ENCODE measurements at regions not wholly inside any gene's neighbourhood (a gene's known extent, or its start where the extent isn't known, plus 50 kb on each side); places are given as distances from the start of the nearest gene placed in this dataset.

DNA sequence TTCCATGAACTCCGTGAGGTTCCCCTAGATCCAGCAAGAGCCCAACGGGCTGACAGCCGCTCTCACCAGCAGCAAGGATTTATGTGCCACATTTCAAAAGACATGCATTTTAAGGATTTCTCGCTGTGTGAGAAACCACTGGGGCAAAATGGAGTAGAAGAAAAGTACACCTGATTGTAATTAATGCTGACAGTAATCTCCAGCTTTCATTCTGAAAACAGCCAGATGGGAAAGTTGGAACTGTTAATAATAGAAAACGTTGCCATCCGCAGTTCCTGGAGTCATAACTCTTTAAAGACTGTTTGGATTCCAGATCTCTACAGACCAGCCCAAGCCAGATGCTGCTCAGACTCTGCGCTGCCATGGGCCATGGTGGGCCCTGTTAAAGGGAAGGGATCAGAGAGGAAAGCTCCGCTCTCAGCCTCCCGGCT lies 216.9 kb upstream of the GLI3 start:
- H3K27me3 ChIP-seq (ENCODE audit: control insufficient read depth in 2 of 2, insufficient read depth in 2 of 2, low read length in 2 of 2) = peaks cover 0 to 4% of the 10 kb centered on the region in 2 experiments; a peak in 1 of 5 replicates
- H3K4me1 ChIP-seq (replicated peaks in 1 of 2; ENCODE audit: control insufficient read depth in 2 of 2, insufficient read depth in 2 of 2, low read length in 2 of 2) = no peaks in the 10 kb centered on the region
- no peak overlapping the region for H3K4me3 ChIP-seq
- no peak overlapping the region for H3K27ac ChIP-seq (ENCODE audit: extremely low read depth, low read depth, low read length)
- CTCF ChIA-PET (ENCODE audit: low intra/inter-chr PET ratio) = no interaction called here
- FAIRE-seq (no peak), DNase-seq (ENCODE audit: extremely low read depth in 1 of 4, low spot score in 3 of 4) (no peak), ATAC-seq (no peak)
- no TSS peak for BruUV-seq (replicated peaks)
- no peak overlapping the region for H2AFZ ChIP-seq (ENCODE audit: low read depth, low read length)
- no peak overlapping the region for H3K9ac ChIP-seq (ENCODE audit: insufficient read depth in 1 of 2, low read depth in 2 of 2, low read length in 2 of 2)
- in situ Hi-C loops (cut with MboI) (no loop called here), intact Hi-C loops (cut with micrococcal nuclease) (no loop called here)
- H3K9me3 ChIP-seq (replicated peaks; ENCODE audit: control insufficient read depth, insufficient read depth, low read depth, low read length) = no peaks in the 10 kb centered on the region
- H3K36me3 ChIP-seq (ENCODE audit: control insufficient read depth, insufficient read depth, low read length) = no peaks in the 10 kb centered on the region
- TF ChIP-seq FOXK1 (CRISPR knock-in tag; IDR thresholded peaks at IDR 0.05; ENCODE audit: borderline replicate concordance) = no peak
- TF ChIP-seq ETV1 (tag; conservative IDR thresholded peaks at IDR 0.05; ENCODE audit: low read depth) = no peak
- no peak for TF ChIP-seq KLF16 (IDR thresholded peaks at IDR 0.05)
- TF ChIP-seq, protein P1, sequence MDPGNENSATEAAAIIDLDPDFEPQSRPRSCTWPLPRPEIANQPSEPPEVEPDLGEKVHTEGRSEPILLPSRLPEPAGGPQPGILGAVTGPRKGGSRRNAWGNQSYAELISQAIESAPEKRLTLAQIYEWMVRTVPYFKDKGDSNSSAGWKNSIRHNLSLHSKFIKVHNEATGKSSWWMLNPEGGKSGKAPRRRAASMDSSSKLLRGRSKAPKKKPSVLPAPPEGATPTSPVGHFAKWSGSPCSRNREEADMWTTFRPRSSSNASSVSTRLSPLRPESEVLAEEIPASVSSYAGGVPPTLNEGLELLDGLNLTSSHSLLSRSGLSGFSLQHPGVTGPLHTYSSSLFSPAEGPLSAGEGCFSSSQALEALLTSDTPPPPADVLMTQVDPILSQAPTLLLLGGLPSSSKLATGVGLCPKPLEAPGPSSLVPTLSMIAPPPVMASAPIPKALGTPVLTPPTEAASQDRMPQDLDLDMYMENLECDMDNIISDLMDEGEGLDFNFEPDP (CRISPR knock-in tag; IDR thresholded peaks at IDR 0.05) = no peak
- no peak for TF ChIP-seq BRD9 (IDR thresholded peaks at IDR 0.05; ENCODE audit: low read depth, partially characterized antibody)
- no peak for TF ChIP-seq SMAD1 (IDR thresholded peaks at IDR 0.05; ENCODE audit: low read depth, low read length, partially characterized antibody)
- TF ChIP-seq, protein P2, sequence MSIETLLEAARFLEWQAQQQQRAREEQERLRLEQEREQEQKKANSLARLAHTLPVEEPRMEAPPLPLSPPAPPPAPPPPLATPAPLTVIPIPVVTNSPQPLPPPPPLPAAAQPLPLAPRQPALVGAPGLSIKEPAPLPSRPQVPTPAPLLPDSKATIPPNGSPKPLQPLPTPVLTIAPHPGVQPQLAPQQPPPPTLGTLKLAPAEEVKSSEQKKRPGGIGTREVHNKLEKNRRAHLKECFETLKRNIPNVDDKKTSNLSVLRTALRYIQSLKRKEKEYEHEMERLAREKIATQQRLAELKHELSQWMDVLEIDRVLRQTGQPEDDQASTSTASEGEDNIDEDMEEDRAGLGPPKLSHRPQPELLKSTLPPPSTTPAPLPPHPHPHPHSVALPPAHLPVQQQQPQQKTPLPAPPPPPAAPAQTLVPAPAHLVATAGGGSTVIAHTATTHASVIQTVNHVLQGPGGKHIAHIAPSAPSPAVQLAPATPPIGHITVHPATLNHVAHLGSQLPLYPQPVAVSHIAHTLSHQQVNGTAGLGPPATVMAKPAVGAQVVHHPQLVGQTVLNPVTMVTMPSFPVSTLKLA (conservative IDR thresholded peaks at IDR 0.05) = no peak
- TF ChIP-seq FOXJ2 (tag; IDR thresholded peaks at IDR 0.05) = no peak
- TF ChIP-seq ZFP30 (CRISPR knock-in tag; IDR thresholded peaks at IDR 0.05; ENCODE audit: borderline replicate concordance) = no peak
- TF ChIP-seq RUNX1 (IDR thresholded peaks at IDR 0.05; ENCODE audit: low read depth) = no peak
- no peak for TF ChIP-seq HMGN3 (IDR thresholded peaks at IDR 0.05; ENCODE audit: borderline replicate concordance, extremely low read depth, insufficient read length, low read depth, low read length)
- POLR2A ChIA-PET = interaction anchor here (0.5 kb wide), 1 partner anchor 32 kb away, joined by 3 read pairs; no protein-coding TSS in a partner anchor
- no peaks in the 10 kb centered on the region for H3K79me2 ChIP-seq (ENCODE audit: control insufficient read depth, insufficient read depth, low read length)
- no peaks in the 10 kb centered on the region for H3K9me1 ChIP-seq (ENCODE audit: control insufficient read depth, insufficient read depth, low read length)
- WGBS (ENCODE audit: insufficient coverage, low coverage, missing lambda C conversion rate) = 1% methylated on average over 9 of the region's 9 CpGs
- H4K20me1 ChIP-seq (replicated peaks; ENCODE audit: control insufficient read depth, insufficient read depth, low read length) = no peaks in the 10 kb centered on the region; the same call in 1 of the 2 replicates
- no peak overlapping the region for H3K4me2 ChIP-seq (ENCODE audit: insufficient read depth, low read length)

All from K562 (cell line).